Endothelial cell of umbilical vein (primary cell): ENCODE measurements at regions not wholly inside any gene's neighbourhood (a gene's known extent, or its start where the extent isn't known, plus 50 kb on each side); places are given as distances from the start of the nearest gene placed in this dataset.

Experiments used
- BruUV-seq: library from RNA; stranded (reverse); fragments of 400-500 nt; replicated peaks from 2 replicates; lab custom pipeline; 2021; lab: Mats Ljungman, UMichigan
- CTCF ChIA-PET: fragments of 300-600, 350-600 bp; sonication (Branson Sonifier 250); formaldehyde crosslinking; loops from one replicate; lab custom pipeline; 2021; ENCODE audit warnings: antibody characterized with exemption, inconsistent platforms; lab: Charles Lee
- POLR2A ChIA-PET: fragments of 300-600, 350-600 bp; sonication (Branson Sonifier 250); formaldehyde crosslinking; loops from one replicate; lab custom pipeline; 2021; ENCODE audit warnings: antibody characterized with exemption, inconsistent platforms; lab: Charles Lee
- DNase-seq: peaks from one replicate; pipeline ENCODE4 v3.0.0-alpha.2; 2011; ENCODE audit warnings: low read depth, low spot score
- FAIRE-seq: peaks from 2 replicates; lab custom pipeline; 2011; peaks lifted over from hg19 to GRCh38; lab: Jason Lieb, UNC
- H2AFZ ChIP-seq: 2 replicates; pipeline ENCODE4 v1.6.0; 2012; ENCODE audit warnings: low read depth, low read length, control low read depth, inconsistent platforms
- H3K27ac ChIP-seq: 2 replicates; pipeline ENCODE4 v1.5.1; 2011; ENCODE audit warnings: low read depth, mild to moderate bottlenecking, control low read depth, low read length, moderate library complexity; ENCODE audit not compliant: insufficient read depth
- H3K27me3 ChIP-seq, 2 experiments: 2 replicates each; pipeline versions ENCODE4 v1.6.0 to v1.6.1; 2011; ENCODE audit warnings: low read length in 2 of 2, mixed read lengths in 1 of 2; ENCODE audit not compliant: control insufficient read depth in 2 of 2, insufficient read depth in 2 of 2
- H3K36me3 ChIP-seq, 2 experiments: 2 replicates in 1 of 2; 3 replicates in 1 of 2; pipeline ENCODE4 v1.5.1; 2011; ENCODE audit warnings: low read length in 2 of 2, mild to moderate bottlenecking in 1 of 2, moderate library complexity in 1 of 2; ENCODE audit not compliant: control insufficient read depth in 2 of 2, insufficient read depth in 2 of 2; ENCODE audit errors: extremely low read depth in 1 of 2
- H3K4me1 ChIP-seq: 3 replicates; pipeline ENCODE4 v1.5.1; 2011; ENCODE audit warnings: mild to moderate bottlenecking, low read length; ENCODE audit not compliant: control insufficient read depth, insufficient read depth; ENCODE audit errors: extremely low read depth
- H3K4me2 ChIP-seq: 2 replicates; pipeline ENCODE4 v1.6.1; 2011; ENCODE audit warnings: low read length, control low read depth, mixed read lengths; ENCODE audit not compliant: insufficient read depth
- H3K4me3 ChIP-seq, 3 experiments: fragments of 200-600 bp in 1 of 3; sonication (generic), shearing (Covaris generic) in 1 of 3; replicated peaks in 1 of 3; 2 replicates each; pipeline ENCODE4 v1.5.1; 2011 to 2016; ENCODE audit warnings: control low read depth in 3 of 3, low read length in 3 of 3, mild to moderate bottlenecking in 2 of 3, inconsistent platforms in 1 of 3, low read depth in 1 of 3, moderate library complexity in 1 of 3; ENCODE audit not compliant: insufficient read depth in 1 of 3
- H3K79me2 ChIP-seq: 2 replicates; pipeline ENCODE4 v1.6.0; 2012; ENCODE audit warnings: low read length, inconsistent platforms; ENCODE audit not compliant: control insufficient read depth, insufficient read depth
- H3K9ac ChIP-seq: replicated peaks from 2 replicates; pipeline ENCODE3; 2011; ENCODE audit warnings: low read length, control low read depth; ENCODE audit not compliant: insufficient read depth; ENCODE audit errors: extremely low read depth
- H3K9me1 ChIP-seq: replicated peaks from 3 replicates; pipeline ENCODE4 v1.6.0; 2011; ENCODE audit warnings: mild to moderate bottlenecking, low read length; ENCODE audit not compliant: control insufficient read depth, insufficient read depth; ENCODE audit errors: extremely low read depth
- H3K9me3 ChIP-seq: replicated peaks from 2 replicates; pipeline ENCODE4 v1.5.1; 2012; ENCODE audit warnings: low read length, inconsistent platforms; ENCODE audit not compliant: control insufficient read depth, insufficient read depth
- H4K20me1 ChIP-seq: replicated peaks from 2 replicates; pipeline ENCODE3; 2011; ENCODE audit warnings: mild to moderate bottlenecking, low read length; ENCODE audit not compliant: control insufficient read depth, insufficient read depth; ENCODE audit errors: extremely low read depth
- CTCF ChIP-seq, 2 donors: IDR thresholded peaks; 1 replicate in 1 of 2; 2 replicates in 1 of 2; pipeline ENCODE4 v1.5.1; 2011; ENCODE audit warnings: low read length in 2 of 2, mild to moderate bottlenecking in 2 of 2, moderate library complexity in 2 of 2, control low read depth in 1 of 2, inconsistent platforms in 1 of 2, low read depth in 1 of 2; ENCODE audit not compliant: insufficient read depth in 1 of 2; ENCODE audit errors: extremely low read depth in 1 of 2
- EZH2 ChIP-seq: IDR thresholded peaks from 2 replicates; pipeline ENCODE4 v1.6.1; 2012; ENCODE audit warnings: borderline replicate concordance, low read depth, mild to moderate bottlenecking, moderate library complexity, low read length, inconsistent platforms; ENCODE audit not compliant: severe bottlenecking
- FOS ChIP-seq: IDR thresholded peaks from 2 replicates; pipeline ENCODE4 v1.6.1; 2011; ENCODE audit warnings: mild to moderate bottlenecking, low read length, moderate library complexity, borderline replicate concordance; ENCODE audit not compliant: insufficient read depth
- GATA2 ChIP-seq: IDR thresholded peaks from 2 replicates; pipeline ENCODE4 v1.7.0; 2011; ENCODE audit warnings: low read depth, mild to moderate bottlenecking, moderate library complexity, mixed read lengths, low read length; ENCODE audit not compliant: insufficient read length, insufficient read depth
- JUN ChIP-seq: IDR thresholded peaks from 2 replicates; pipeline ENCODE4 v1.6.1; 2011; ENCODE audit warnings: borderline replicate concordance, low read depth; ENCODE audit not compliant: insufficient read length, insufficient read depth
- MAX ChIP-seq: IDR thresholded peaks from 2 replicates; pipeline ENCODE4 v1.6.1; 2011; ENCODE audit not compliant: insufficient read depth, insufficient read length
- MYC ChIP-seq: IDR thresholded peaks from one replicate; pipeline ENCODE4 v1.6.1; 2011; ENCODE audit warnings: mild to moderate bottlenecking, low read depth, low read length
- POLR2A ChIP-seq: IDR thresholded peaks from 2 replicates; pipeline ENCODE4 v1.6.1; 2012; ENCODE audit warnings: low read depth, mild to moderate bottlenecking, control low read depth, low read length
- POLR2AphosphoS5 ChIP-seq: IDR thresholded peaks from 2 replicates; pipeline ENCODE4 v1.6.1; 2012; ENCODE audit warnings: low read depth, mild to moderate bottlenecking, control low read depth, low read length, moderate library complexity; ENCODE audit not compliant: insufficient read depth
- dilution Hi-C: fragments of 300-500 bp; cut with MboI; formaldehyde crosslinking; loops from one replicate; pipeline ENCODE4 v1.15.0; 2019; ENCODE audit warnings: low sequenced_read_pairs; ENCODE audit not compliant: extremely low pct_ligation_motif_present
- intact Hi-C: fragments of 100-400 bp; cut with micrococcal nuclease; formaldehyde crosslinking; loops from one replicate; pipeline ENCODE4 v1.10.0; 2022

GRCh38 chr4:136283977-136284376 is 1248.3 kb downstream of the PCDH18 start:
- dilution Hi-C loops: no loop called here
- no peaks in the 10 kb centered on the region for H3K9me1 ChIP-seq
- H3K36me3 ChIP-seq: no peaks in the 10 kb centered on the region
- no peak overlapping the region for H2AFZ ChIP-seq
- H3K9ac ChIP-seq: no peak overlapping the region
- ChIA-PET CTCF (interaction anchor here (1.2 to 2.2 kb wide), 2 partner anchors 13 to 36 kb away, joined by 4 to 6 read pairs; no protein-coding TSS in a partner anchor), POLR2A (no interaction called here)
- BruUV-seq: no TSS peak
- intact Hi-C loops: no loop called here
- no peak overlapping the region for H3K4me3 ChIP-seq
- no peaks in the 10 kb centered on the region for H4K20me1 ChIP-seq
- H3K79me2 ChIP-seq: no peaks in the 10 kb centered on the region
- no peak for TF ChIP-seq CTCF (IDR thresholded peaks at IDR 0.05; ENCODE audit: extremely low read depth in 1 of 2, insufficient read depth in 1 of 2, low read depth in 1 of 2, low read length in 2 of 2)
- TF ChIP-seq GATA2: no peak
- TF ChIP-seq POLR2AphosphoS5: no peak
- TF ChIP-seq MYC: no peak
- TF ChIP-seq FOS: no peak
- no peak for TF ChIP-seq POLR2A
- no peak for TF ChIP-seq MAX
- no peak for TF ChIP-seq JUN
- no peak for TF ChIP-seq EZH2
- no peaks in the 10 kb centered on the region for H3K4me1 ChIP-seq
- no peak overlapping the region for H3K4me2 ChIP-seq
- FAIRE-seq (no peak), DNase-seq (no peak)
- no peaks in the 10 kb centered on the region for H3K9me3 ChIP-seq
- H3K27me3 ChIP-seq: no peaks in the 10 kb centered on the region
- H3K27ac ChIP-seq: no peak overlapping the region
